BLaER1 treated with 17β-estradiol and CSF1 and Interleukin-3, amounts not matched to agents 10 nM and 100 nM (cell line): ENCODE measurements at regions not wholly inside any gene's neighbourhood (a gene's known extent, or its start where the extent isn't known, plus 50 kb on each side); places are given as distances from the start of the nearest gene placed in this dataset.

ENCODE experiments used
- H3K27ac ChIP-seq, 11 experiments: shearing (Covaris generic); formaldehyde crosslinking; 2 replicates each; pipeline ENCODE4 v1.8.1; 2022
- H3K27me3 ChIP-seq, 11 experiments: shearing (Covaris generic); formaldehyde crosslinking; 2 replicates each; pipeline ENCODE4 v1.8.1; 2022
- H3K36me3 ChIP-seq, 11 experiments: shearing (Covaris generic); formaldehyde crosslinking; 2 replicates each; pipeline ENCODE4 v1.8.1; 2022
- H3K4me1 ChIP-seq, 10 experiments: shearing (Covaris generic); formaldehyde crosslinking; 2 replicates each; pipeline ENCODE4 v1.8.1; 2022
- H3K4me2 ChIP-seq, 11 experiments: shearing (Covaris generic); formaldehyde crosslinking; 2 replicates each; pipeline ENCODE4 v1.8.1; 2022
- H3K4me3 ChIP-seq, 10 experiments: shearing (Covaris generic); formaldehyde crosslinking; 2 replicates each; pipeline ENCODE4 v1.8.1; 2022
- H3K9ac ChIP-seq, 11 experiments: shearing (Covaris generic); formaldehyde crosslinking; 2 replicates each; pipeline ENCODE4 v1.8.1; 2022
- H3K9me3 ChIP-seq, 11 experiments: shearing (Covaris generic); formaldehyde crosslinking; replicated peaks in 1 of 11; 2 replicates each; pipeline ENCODE4 v1.8.1; 2022
- H4K20me1 ChIP-seq, 11 experiments: shearing (Covaris generic); formaldehyde crosslinking; 2 replicates each; pipeline ENCODE4 v1.8.1; 2022
- Cebpa-rat ChIP-seq, 11 experiments: shearing (Covaris generic); IDR thresholded peaks; 2 replicates each; pipeline ENCODE4 v1.8.1; 2022

GRCh38 chr1:4062560-4062959, 162.5 kb upstream of the C1orf174 start:
- Histone ChIP-seq H4K20me1 (no peaks in the 10 kb centered on the region; a peak in 4 of 22 replicates), H3K9ac (peak overlapping the region in 3 of 11 experiments; percentile 12 to 35 (median 24); a peak in 4 of 22 replicates), H3K27me3 (no peaks in the 10 kb centered on the region), H3K4me1 (peaks cover 0 to 35% (median 26%) of the 10 kb centered on the region in 10 experiments; a peak in 15 of 20 replicates), H3K27ac (no peak overlapping the region), H3K4me3 (no peak overlapping the region), H3K9me3 (no peaks in the 10 kb centered on the region), H3K4me2 (peak overlapping the region in 9 of 11 experiments; percentile 44 to 86 (median 72); a peak in 18 of 22 replicates), H3K36me3 (no peaks in the 10 kb centered on the region)
- TF ChIP-seq Cebpa-rat (IDR thresholded peaks at IDR 0.05), result no peak

GRCh38 chr1:4062992-4063391, 162.9 kb upstream of the C1orf174 start:
- Histone ChIP-seq H3K9me3 (no peaks in the 10 kb centered on the region), H4K20me1 (no peaks in the 10 kb centered on the region; a peak in 4 of 22 replicates), H3K4me2 (peak overlapping the region in 9 of 11 experiments; percentile 44 to 86 (median 72); a peak in 18 of 22 replicates), H3K4me1 (peaks cover 0 to 33% (median 26%) of the 10 kb centered on the region in 10 experiments; a peak in 15 of 20 replicates), H3K27me3 (no peaks in the 10 kb centered on the region), H3K9ac (peak overlapping the region in 4 of 11 experiments; percentile 12 to 35 (median 20); a peak in 3 of 22 replicates), H3K36me3 (no peaks in the 10 kb centered on the region), H3K27ac (no peak overlapping the region), H3K4me3 (no peak overlapping the region)
- no peak for TF ChIP-seq Cebpa-rat (IDR thresholded peaks at IDR 0.05)

GRCh38 chr1:4063516-4063915, 163.4 kb upstream of the C1orf174 start:
- Histone ChIP-seq H3K9me3 (no peaks in the 10 kb centered on the region), H3K4me1 (peaks cover 0 to 29% (median 23%) of the 10 kb centered on the region in 10 experiments; a peak in 15 of 20 replicates), H3K4me3 (no peak overlapping the region), H3K36me3 (no peaks in the 10 kb centered on the region), H3K4me2 (peak overlapping the region in 8 of 11 experiments; percentile 56 to 86 (median 75); a peak in 12 of 22 replicates), H3K9ac (no peak overlapping the region), H4K20me1 (no peaks in the 10 kb centered on the region; a peak in 4 of 22 replicates), H3K27me3 (no peaks in the 10 kb centered on the region), H3K27ac (no peak overlapping the region)
- no peak for TF ChIP-seq Cebpa-rat (IDR thresholded peaks at IDR 0.05)

- Histone ChIP-seq H3K27ac (no peak overlapping the region), H3K9me3 (no peaks in the 10 kb centered on the region), H3K9ac (no peak overlapping the region), H3K4me3 (no peak overlapping the region), H4K20me1 (no peaks in the 10 kb centered on the region; a peak in 4 of 22 replicates), H3K27me3 (no peaks in the 10 kb centered on the region), H3K4me1 (peaks cover 0 to 21% (median 15%) of the 10 kb centered on the region in 10 experiments; a peak in 15 of 20 replicates), H3K4me2 (no peak overlapping the region), H3K36me3 (no peaks in the 10 kb centered on the region)
- TF ChIP-seq Cebpa-rat (IDR thresholded peaks at IDR 0.05), result no peak
Observed at GRCh38 chr1:4064150-4064889, 164.2 kb upstream of the C1orf174 start.

- Histone ChIP-seq H3K27me3 (no peaks in the 10 kb centered on the region), H3K4me3 (no peak overlapping the region), H3K27ac (no peak overlapping the region), H4K20me1 (peaks cover 0 to 4% (median 0%) of the 10 kb centered on the region in 11 experiments; a peak in 5 of 22 replicates), H3K36me3 (no peaks in the 10 kb centered on the region), H3K4me2 (no peak overlapping the region), H3K4me1 (peaks cover 0 to 22% (median 14%) of the 10 kb centered on the region in 10 experiments; a peak in 15 of 20 replicates), H3K9ac (no peak overlapping the region), H3K9me3 (no peaks in the 10 kb centered on the region)
- TF ChIP-seq Cebpa-rat (IDR thresholded peaks at IDR 0.05), result no peak
Observed at GRCh38 chr1:4066860-4067599, 167.0 kb upstream of the C1orf174 start.

- no peak for TF ChIP-seq Cebpa-rat (IDR thresholded peaks at IDR 0.05)
- H3K4me1 ChIP-seq, result peaks cover 0 to 20% (median 6%) of the 10 kb centered on the region in 10 experiments; a peak in 14 of 20 replicates
- H3K27ac ChIP-seq, result no peak overlapping the region
- H4K20me1 ChIP-seq, result peaks cover 0 to 4% (median 0%) of the 10 kb centered on the region in 11 experiments; a peak in 2 of 22 replicates
- no peak overlapping the region for H3K4me2 ChIP-seq
- H3K27me3 ChIP-seq, result no peaks in the 10 kb centered on the region; a peak in 1 of 22 replicates
- H3K4me3 ChIP-seq, result no peak overlapping the region
- no peaks in the 10 kb centered on the region for H3K36me3 ChIP-seq
- H3K9me3 ChIP-seq, result no peaks in the 10 kb centered on the region
- no peak overlapping the region for H3K9ac ChIP-seq
Observed at GRCh38 chr1:4068076-4068475, 168.0 kb upstream of the C1orf174 start.

- Histone ChIP-seq H3K4me3 (no peak overlapping the region), H3K4me2 (no peak overlapping the region), H3K27ac (no peak overlapping the region), H3K36me3 (no peaks in the 10 kb centered on the region), H4K20me1 (peaks cover 0 to 4% (median 0%) of the 10 kb centered on the region in 11 experiments; a peak in 1 of 22 replicates), H3K9ac (no peak overlapping the region), H3K27me3 (no peaks in the 10 kb centered on the region; a peak in 1 of 22 replicates), H3K4me1 (peaks cover 0 to 18% (median 0%) of the 10 kb centered on the region in 10 experiments; a peak in 5 of 20 replicates), H3K9me3 (no peaks in the 10 kb centered on the region)
- no peak for TF ChIP-seq Cebpa-rat (IDR thresholded peaks at IDR 0.05)
Observed at GRCh38 chr1:4071653-4072052, 171.6 kb upstream of the C1orf174 start.

- no peak for TF ChIP-seq Cebpa-rat (IDR thresholded peaks at IDR 0.05)
- Histone ChIP-seq H3K27ac (no peak overlapping the region), H3K36me3 (no peaks in the 10 kb centered on the region), H3K4me2 (peak overlapping the region in 6 of 11 experiments; percentile 2 to 19 (median 8); a peak in 4 of 22 replicates), H3K9ac (no peak overlapping the region), H3K4me1 (peaks cover 0 to 18% (median 0%) of the 10 kb centered on the region in 10 experiments; a peak in 5 of 20 replicates), H3K9me3 (no peaks in the 10 kb centered on the region), H3K27me3 (no peaks in the 10 kb centered on the region; a peak in 1 of 22 replicates), H4K20me1 (peaks cover 0 to 4% (median 0%) of the 10 kb centered on the region in 11 experiments; a peak in 1 of 22 replicates), H3K4me3 (no peak overlapping the region)
Observed at GRCh38 chr1:4072481-4073153, 172.5 kb upstream of the C1orf174 start.
